Lung (tissue), 11 donors: ENCODE measurements at regions not wholly inside any gene's neighbourhood (a gene's known extent, or its start where the extent isn't known, plus 50 kb on each side); places are given as distances from the start of the nearest gene placed in this dataset.

Experiments used
- ATAC-seq: fragments of 200-7000 bp; cut with Tn5 transposase; one replicate; pipeline ENCODE4 v1.9.1; 2020; ENCODE audit warnings: moderate number of reproducible peaks; ENCODE audit not compliant: insufficient read depth, low FRiP score
- DNase-seq, 3 donors: peaks; one replicate each; pipeline ENCODE4 v3.0.0-alpha.2; 2013 to 2017
- H3K27ac ChIP-seq, 2 donors: one replicate each; pipeline ENCODE4 v1.5.1; 2013; ENCODE audit warnings: mild to moderate bottlenecking in 2 of 2, moderate library complexity in 2 of 2, control low read depth in 1 of 2, inconsistent platforms in 1 of 2, low read depth in 1 of 2, low read length in 1 of 2
- H3K27me3 ChIP-seq, 3 donors: one replicate each; pipeline ENCODE4 v1.5.1; 2013; ENCODE audit warnings: low read length in 2 of 3; ENCODE audit not compliant: control insufficient read depth in 3 of 3, insufficient read depth in 3 of 3
- H3K36me3 ChIP-seq, 4 donors: one replicate each; pipeline ENCODE4 v1.5.1; 2013; ENCODE audit warnings: low read length in 4 of 4, mild to moderate bottlenecking in 1 of 4, moderate library complexity in 1 of 4; ENCODE audit not compliant: control insufficient read depth in 4 of 4, insufficient read depth in 4 of 4
- H3K4me1 ChIP-seq, 5 donors: one replicate each; pipeline ENCODE4 v1.5.1; 2013; ENCODE audit warnings: low read length in 5 of 5, mild to moderate bottlenecking in 2 of 5, moderate library complexity in 1 of 5; ENCODE audit not compliant: control insufficient read depth in 5 of 5, insufficient read depth in 5 of 5
- H3K4me3 ChIP-seq: one replicate; pipeline ENCODE4 v1.5.1; 2013; ENCODE audit warnings: mild to moderate bottlenecking, control low read depth, moderate library complexity
- H3K9ac ChIP-seq, 2 donors: one replicate each; pipeline ENCODE4 v1.5.1; 2013; ENCODE audit warnings: low read length in 2 of 2, control low read depth in 1 of 2; ENCODE audit not compliant: insufficient read depth in 1 of 2
- H3K9me3 ChIP-seq, 4 donors: one replicate each; pipeline ENCODE4 v1.5.1; 2013; ENCODE audit warnings: low read length in 3 of 4, mild to moderate bottlenecking in 1 of 4, moderate library complexity in 1 of 4; ENCODE audit not compliant: control insufficient read depth in 4 of 4, insufficient read depth in 3 of 4
- CTCF ChIP-seq: IDR thresholded peaks from 2 replicates; pipeline ENCODE4 v1.5.1; 2012; ENCODE audit warnings: mild to moderate bottlenecking; ENCODE audit errors: control extremely low read depth, extremely low read depth
- WGBS, 2 donors: extraction: QIAGEN DNeasy Blood & Tissue Kit; methylation state at CpG; one replicate each; pipeline ENCODE4 v1.1.7; 2013; 5-methylcytosine and 5-hydroxymethylcytosine counted together
- donor health status: control.
- donor health status: control.
- donor health status: Bipolar disorder and iron deficiency.
- donor health status: healthy.
- donor health status: DM: yes; HTN: yes; CAD: no.

GRCh38 chrX:102840871-102841705, 96.0 kb upstream of the RAB40AL start:
- H3K27ac ChIP-seq = no peak overlapping the region
- WGBS, 2 donors = 68 to 91% methylated on average over 6 of the region's 6 CpGs
- H3K9ac ChIP-seq = no peak overlapping the region
- no peaks in the 10 kb centered on the region for H3K9me3 ChIP-seq
- ATAC-seq = no peak
- no peak overlapping the region for H3K4me3 ChIP-seq
- no peak for TF ChIP-seq CTCF
- peaks cover 0 to 12% (median 4%) of the 10 kb centered on the region in 3 donors for H3K27me3 ChIP-seq
- peaks cover 0 to 2% (median 0%) of the 10 kb centered on the region in 4 donors for H3K36me3 ChIP-seq
- H3K4me1 ChIP-seq = no peaks in the 10 kb centered on the region
- DNase-seq = no peak

- Histone ChIP-seq H3K27ac (no peak overlapping the region), H3K36me3 (peaks cover 0 to 2% (median 0%) of the 10 kb centered on the region in 4 donors), H3K4me1 (no peaks in the 10 kb centered on the region), H3K27me3 (peaks cover 0 to 11% (median 4%) of the 10 kb centered on the region in 3 donors), H3K9me3 (no peaks in the 10 kb centered on the region), H3K9ac (no peak overlapping the region), H3K4me3 (no peak overlapping the region)
- ATAC-seq (no peak), DNase-seq (no peak)
- 62 to 93% methylated on average over 2 of the region's 2 CpGs for WGBS, 2 donors
- TF ChIP-seq CTCF = no peak
These were observed 95.4 kb upstream of the RAB40AL start for GRCh38 chrX:102841706-102842003.

GRCh38 chrX:102845020-102845419, 92.1 kb upstream of the RAB40AL start:
- ATAC-seq = no peak
- no peak overlapping the region for H3K4me3 ChIP-seq
- H3K9me3 ChIP-seq = no peaks in the 10 kb centered on the region
- TF ChIP-seq CTCF = no peak
- H3K4me1 ChIP-seq = no peaks in the 10 kb centered on the region
- H3K27ac ChIP-seq = no peak overlapping the region
- H3K9ac ChIP-seq = no peak overlapping the region
- peaks cover 0 to 2% (median 0%) of the 10 kb centered on the region in 4 donors for H3K36me3 ChIP-seq
- H3K27me3 ChIP-seq = peaks cover 0 to 8% (median 0%) of the 10 kb centered on the region in 3 donors
- no peak for DNase-seq
